Left renal cortex interstitium (tissue), 4 donors: ENCODE measurements at regions not wholly inside any gene's neighbourhood (a gene's known extent, or its start where the extent isn't known, plus 50 kb on each side); places are given as distances from the start of the nearest gene placed in this dataset.
"Not testable (repeated sequence)": the region's sequence is repeated elsewhere in the genome, so short reads cannot be mapped to it uniquely, and the experiment has no call there.

Source experiments
- DNase-seq, 4 donors: peaks; one replicate each; pipeline ENCODE4 v3.0.0-alpha.2; 2013; ENCODE audit warnings: low read depth in 4 of 4, low spot score in 2 of 4, missing footprints in 1 of 4

GRCh38 chr10:27349987-27350386 is 109.4 kb upstream of the ACBD5 start:
- no peak for DNase-seq

GRCh38 chr10:27347827-27348207 is 107.2 kb upstream of the ACBD5 start:
- DNase-seq = not testable (repeated sequence)

- DNase-seq = no peak
Observed at GRCh38 chr10:27345455-27345920, 104.9 kb upstream of the ACBD5 start.

GRCh38 chr10:27344568-27345454 is 104.2 kb upstream of the ACBD5 start:
- DNase-seq = no peak

- DNase-seq = no peak
Observed at GRCh38 chr10:27341001-27341400, 100.4 kb upstream of the ACBD5 start.

- not testable (repeated sequence) for DNase-seq
Observed at GRCh38 chr10:27335246-27335645, 94.6 kb upstream of the ACBD5 start.

GRCh38 chr10:27330074-27330473 is 89.5 kb upstream of the ACBD5 start:
- no peak for DNase-seq

- no peak for DNase-seq
Observed at GRCh38 chr10:27328946-27329345, 88.3 kb upstream of the ACBD5 start.

GRCh38 chr10:27326748-27327147 is 86.2 kb upstream of the ACBD5 start:
- not testable (repeated sequence) for DNase-seq

- DNase-seq = peak; percentile 0 to 28 (median 20)
Observed at GRCh38 chr10:27319752-27320431, 79.3 kb upstream of the ACBD5 start.

GRCh38 chr10:27319139-27319538 is 78.5 kb upstream of the ACBD5 start:
- DNase-seq = not testable (repeated sequence)

- not testable (repeated sequence) for DNase-seq
Observed at GRCh38 chr10:27315082-27315481, 74.5 kb upstream of the ACBD5 start.

GRCh38 chr10:27313586-27313985 is 73.0 kb upstream of the ACBD5 start:
- not testable (repeated sequence) for DNase-seq

- no peak for DNase-seq
Observed at GRCh38 chr10:27312854-27313253, 72.3 kb upstream of the ACBD5 start.

GRCh38 chr10:27311809-27312208 is 71.2 kb upstream of the ACBD5 start:
- not testable (repeated sequence) for DNase-seq

GRCh38 chr10:27298522-27298850 is 57.9 kb upstream of the ACBD5 start:
- DNase-seq = not testable (repeated sequence)

- DNase-seq = no peak
Observed at GRCh38 chr10:27297844-27298521, 57.4 kb upstream of the ACBD5 start.

GRCh38 chr10:27296285-27296684 is 55.7 kb upstream of the ACBD5 start:
- not testable (repeated sequence) for DNase-seq

- not testable (repeated sequence) for DNase-seq
Observed at GRCh38 chr10:27291253-27291895, 50.8 kb upstream of the ACBD5 start.
